Thyroid gland (tissue), 4 donors: ENCODE measurements at regions not wholly inside any gene's neighbourhood (a gene's known extent, or its start where the extent isn't known, plus 50 kb on each side); places are given as distances from the start of the nearest gene placed in this dataset.

Source experiments
- DNase-seq, 2 donors: peaks; one replicate each; pipeline ENCODE4 v3.0.0-alpha.2; 2019
- H3K27ac ChIP-seq, 3 donors: fragments of 200-600 bp; sonication (generic); 1 replicate in 2 of 3; 2 replicates in 1 of 3; pipeline ENCODE4 v1.5.1; 2016 to 2019; ENCODE audit warnings: mild to moderate bottlenecking in 1 of 3, moderate library complexity in 1 of 3
- H3K27me3 ChIP-seq: fragments of 200-600 bp; sonication (generic); one replicate; pipeline ENCODE4 v1.5.1; 2019
- H3K36me3 ChIP-seq, 2 donors: fragments of 200-600 bp; sonication (generic); one replicate each; pipeline ENCODE4 v1.5.1; 2016 to 2019
- H3K4me1 ChIP-seq, 2 donors: fragments of 200-600 bp; sonication (generic); one replicate each; pipeline ENCODE4 v1.5.1; 2017 to 2019
- H3K4me3 ChIP-seq, 3 donors: fragments of 200-600 bp; sonication (generic); replicated peaks in 1 of 3; 1 replicate in 2 of 3; 2 replicates in 1 of 3; pipeline ENCODE4 v1.5.1; 2016; ENCODE audit warnings: mild to moderate bottlenecking in 1 of 3
- H3K9me3 ChIP-seq: fragments of 200-600 bp; sonication (generic); one replicate; pipeline ENCODE4 v1.5.1; 2017
- CTCF ChIP-seq, 6 experiments: fragments of 200-600 bp in 3 of 6; fragments of 450-650 bp in 3 of 6; sonication (generic) in 3 of 6; IDR thresholded peaks; one replicate each; pipeline ENCODE4 v1.5.1; 2016 to 2019; ENCODE audit warnings: antibody characterized with exemption in 6 of 6, mild to moderate bottlenecking in 2 of 6, inconsistent platforms in 1 of 6, moderate library complexity in 1 of 6
- POLR2A ChIP-seq, 2 donors: fragments of 450-650 bp; IDR thresholded peaks; one replicate each; pipeline ENCODE4 v1.6.1; 2017; ENCODE audit warnings: antibody characterized with exemption in 2 of 2, mild to moderate bottlenecking in 2 of 2, moderate library complexity in 1 of 2
- WGBS, 2 donors: methylation state at CpG; one replicate each; pipeline ENCODE4 v1.1.5; 2017; 5-methylcytosine and 5-hydroxymethylcytosine counted together
- intact Hi-C: fragments of 100-400 bp; cut with DNase I; formaldehyde crosslinking; loops from one replicate; pipeline ENCODE4 v1.15.1; 2023

GRCh38 chr15:37594417-37594816, 340.0 kb upstream of the TMCO5A start:
- WGBS, 2 donors: 65 to 69% methylated on average over 2 of the region's 2 CpGs
- Histone ChIP-seq H3K4me3 (no peak overlapping the region), H3K27me3 (no peaks in the 10 kb centered on the region), H3K4me1 (no peaks in the 10 kb centered on the region), H3K9me3 (no peaks in the 10 kb centered on the region), H3K36me3 (no peaks in the 10 kb centered on the region), H3K27ac (no peak overlapping the region)
- intact Hi-C loops: no loop called here
- no peak for DNase-seq
- TF ChIP-seq POLR2A (IDR thresholded peaks at IDR 0.05) (no peak), CTCF (IDR thresholded peaks at IDR 0.05) (no peak)

GRCh38 chr15:37595426-37595970, 338.9 kb upstream of the TMCO5A start:
- intact Hi-C loops: no loop called here
- DNase-seq: no peak
- TF ChIP-seq POLR2A (IDR thresholded peaks at IDR 0.05): no peak
- no peak for TF ChIP-seq CTCF (IDR thresholded peaks at IDR 0.05)
- H3K4me1 ChIP-seq: no peaks in the 10 kb centered on the region
- H3K27me3 ChIP-seq: no peaks in the 10 kb centered on the region
- no peaks in the 10 kb centered on the region for H3K36me3 ChIP-seq
- no peak overlapping the region for H3K27ac ChIP-seq
- WGBS, 2 donors: 77 to 83% methylated on average over 4 of the region's 4 CpGs
- H3K9me3 ChIP-seq: no peaks in the 10 kb centered on the region
- H3K4me3 ChIP-seq: no peak overlapping the region

GRCh38 chr15:37599156-37599555, 335.3 kb upstream of the TMCO5A start:
- H3K27ac ChIP-seq: no peak overlapping the region
- H3K27me3 ChIP-seq: no peaks in the 10 kb centered on the region
- 78 to 79% methylated on average over 7 of the region's 7 CpGs for WGBS, 2 donors
- H3K4me1 ChIP-seq: no peaks in the 10 kb centered on the region
- intact Hi-C loops: no loop called here
- H3K4me3 ChIP-seq: no peak overlapping the region
- DNase-seq: no peak
- TF ChIP-seq POLR2A (IDR thresholded peaks at IDR 0.05): no peak
- no peaks in the 10 kb centered on the region for H3K9me3 ChIP-seq
- H3K36me3 ChIP-seq: no peaks in the 10 kb centered on the region

GRCh38 chr15:37616215-37616614, 318.2 kb upstream of the TMCO5A start:
- Histone ChIP-seq H3K4me1 (no peaks in the 10 kb centered on the region), H3K27ac (no peak overlapping the region), H3K27me3 (no peaks in the 10 kb centered on the region), H3K4me3 (no peak overlapping the region), H3K36me3 (no peaks in the 10 kb centered on the region), H3K9me3 (no peaks in the 10 kb centered on the region)
- no peak for DNase-seq
- TF ChIP-seq POLR2A (IDR thresholded peaks at IDR 0.05): no peak
- no peak for TF ChIP-seq CTCF (IDR thresholded peaks at IDR 0.05)
- WGBS, 2 donors: 64 to 78% methylated on average over 1 of the region's 1 CpG
- intact Hi-C loops: no loop called here

- H3K27ac ChIP-seq: no peak overlapping the region
- H3K27me3 ChIP-seq: no peaks in the 10 kb centered on the region
- H3K36me3 ChIP-seq: no peaks in the 10 kb centered on the region
- TF ChIP-seq CTCF (IDR thresholded peaks at IDR 0.05) (no peak), POLR2A (IDR thresholded peaks at IDR 0.05) (no peak)
- no peak overlapping the region for H3K4me3 ChIP-seq
- intact Hi-C loops: no loop called here
- H3K9me3 ChIP-seq: no peaks in the 10 kb centered on the region
- no peaks in the 10 kb centered on the region for H3K4me1 ChIP-seq
- no peak for DNase-seq
These were observed 316.1 kb upstream of the TMCO5A start for GRCh38 chr15:37618353-37618752.
